Spleen (tissue), 11 donors: ENCODE measurements at regions not wholly inside any gene's neighbourhood (a gene's known extent, or its start where the extent isn't known, plus 50 kb on each side); places are given as distances from the start of the nearest gene placed in this dataset.
"Not testable (repeated sequence)": the region's sequence is repeated elsewhere in the genome, so short reads cannot be mapped to it uniquely, and the experiment has no call there.

Source experiments
- DNase-seq: peaks from one replicate; pipeline ENCODE4 v3.0.0-alpha.2; 2020
- H3K27ac ChIP-seq, 8 donors: fragments of 200-600 bp; sonication (generic) in 7 of 8; 1 replicate in 4 of 8; 2 replicates in 4 of 8; pipeline versions ENCODE4 v1.5.0 to v1.8.0; 2016 to 2021; ENCODE audit warnings: inconsistent platforms in 4 of 8, mild to moderate bottlenecking in 4 of 8, moderate library complexity in 1 of 8
- H3K27me3 ChIP-seq, 7 donors: fragments of 200-600 bp; sonication (generic) in 6 of 7; replicated peaks in 1 of 7; 1 replicate in 4 of 7; 2 replicates in 3 of 7; pipeline versions ENCODE4 v1.5.0 to v1.8.0; 2016 to 2021; ENCODE audit warnings: inconsistent platforms in 3 of 7, mild to moderate bottlenecking in 1 of 7
- H3K36me3 ChIP-seq, 6 donors: fragments of 200-600 bp; sonication (generic) in 5 of 6; 1 replicate in 4 of 6; 2 replicates in 2 of 6; pipeline versions ENCODE4 v1.5.0 to v1.8.0; 2016 to 2021; ENCODE audit warnings: inconsistent platforms in 2 of 6
- H3K4me1 ChIP-seq, 6 donors: fragments of 200-600 bp; sonication (generic) in 5 of 6; 1 replicate in 3 of 6; 2 replicates in 3 of 6; pipeline versions ENCODE4 v1.5.0 to v1.8.0; 2016 to 2021; ENCODE audit warnings: inconsistent platforms in 3 of 6
- H3K4me3 ChIP-seq, 8 donors: fragments of 200-600 bp; sonication (generic) in 7 of 8; 1 replicate in 4 of 8; 2 replicates in 4 of 8; pipeline versions ENCODE4 v1.5.0 to v1.8.0; 2016 to 2021; ENCODE audit warnings: inconsistent platforms in 4 of 8, mild to moderate bottlenecking in 4 of 8, moderate library complexity in 2 of 8
- H3K9me3 ChIP-seq, 8 donors: fragments of 200-600 bp; sonication (generic) in 7 of 8; 1 replicate in 4 of 8; 2 replicates in 4 of 8; pipeline versions ENCODE4 v1.5.0 to v1.8.0; 2016 to 2021; ENCODE audit warnings: inconsistent platforms in 4 of 8
- POLR2A ChIP-seq, 3 donors: fragments of 450-650 bp; IDR thresholded peaks; one replicate each; pipeline ENCODE4 v1.5.1; 2017; ENCODE audit warnings: antibody characterized with exemption in 3 of 3, mild to moderate bottlenecking in 1 of 3
- POLR2AphosphoS5 ChIP-seq, 3 donors: sonication (generic); formaldehyde crosslinking; IDR thresholded peaks; one replicate each; pipeline ENCODE4 v1.5.1; 2017; ENCODE audit warnings: antibody characterized with exemption in 3 of 3
- WGBS, 5 donors: extraction: QIAGEN DNeasy Blood & Tissue Kit in 3 of 5; methylation state at CpG; one replicate each; pipeline versions ENCODE4 v1.1.5 to v1.1.7; 2013 to 2018; 5-methylcytosine and 5-hydroxymethylcytosine counted together
- intact Hi-C: fragments of 100-400 bp; cut with DNase I; formaldehyde crosslinking; loops from one replicate; pipeline ENCODE4 v1.15.0; 2023; ENCODE audit warnings: low total_unique reads
- TF ChIP-seq, protein P1 (sequence below), 11 experiments: fragments of 200-600 bp in 7 of 11; fragments of 450-650 bp in 4 of 11; sonication (generic) in 4 of 11; IDR thresholded peaks in 8 of 11; conservative IDR thresholded peaks in 3 of 11; 1 replicate in 7 of 11; 2 replicates in 4 of 11; pipeline versions ENCODE4 v1.4.0 to v1.8.0; 2016 to 2021; ENCODE audit warnings: antibody characterized with exemption in 11 of 11, inconsistent platforms in 4 of 11, mild to moderate bottlenecking in 1 of 11
- donor health status: healthy with polysubstance abuse.
- donor health status: DM: no; HTN: no; CAD: no; lungs with moderate emphysema.
- donor health status: DM: no; HTN: no; CAD: no.
- donor health status: Bipolar disorder and iron deficiency.
- donor health status: healthy.
- donor health status: DM: no; HTN: no; CAD: no.
- donor health status: DM: yes; HTN: yes; CAD: no.

DNA sequence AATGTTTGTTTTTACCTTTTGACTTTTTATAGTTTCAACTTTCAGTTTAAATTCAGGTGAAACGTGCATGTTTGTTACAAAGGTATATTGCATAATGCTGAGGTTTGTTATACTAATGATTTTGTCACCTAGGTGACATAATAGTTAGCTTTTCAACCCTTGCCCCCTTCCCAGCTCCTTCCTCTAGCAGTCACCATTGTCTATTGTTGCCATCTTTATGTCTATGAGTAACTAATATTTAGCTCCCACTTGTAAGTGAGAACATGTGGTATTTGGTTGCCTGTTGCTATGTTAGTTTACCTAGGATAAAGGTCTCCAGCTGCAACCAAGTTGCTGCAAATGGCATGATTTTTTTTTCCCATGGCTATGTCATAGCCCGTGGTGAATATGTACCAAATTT, 322.3 kb upstream of the SETBP1 start:
- H3K27me3 ChIP-seq: no peaks in the 10 kb centered on the region
- no peak for DNase-seq
- no peak overlapping the region for H3K27ac ChIP-seq
- H3K4me3 ChIP-seq: no peak overlapping the region
- WGBS, 5 donors: 79 to 93% (median 79%) methylated on average over 2 of the region's 2 CpGs
- TF ChIP-seq, protein P1, sequence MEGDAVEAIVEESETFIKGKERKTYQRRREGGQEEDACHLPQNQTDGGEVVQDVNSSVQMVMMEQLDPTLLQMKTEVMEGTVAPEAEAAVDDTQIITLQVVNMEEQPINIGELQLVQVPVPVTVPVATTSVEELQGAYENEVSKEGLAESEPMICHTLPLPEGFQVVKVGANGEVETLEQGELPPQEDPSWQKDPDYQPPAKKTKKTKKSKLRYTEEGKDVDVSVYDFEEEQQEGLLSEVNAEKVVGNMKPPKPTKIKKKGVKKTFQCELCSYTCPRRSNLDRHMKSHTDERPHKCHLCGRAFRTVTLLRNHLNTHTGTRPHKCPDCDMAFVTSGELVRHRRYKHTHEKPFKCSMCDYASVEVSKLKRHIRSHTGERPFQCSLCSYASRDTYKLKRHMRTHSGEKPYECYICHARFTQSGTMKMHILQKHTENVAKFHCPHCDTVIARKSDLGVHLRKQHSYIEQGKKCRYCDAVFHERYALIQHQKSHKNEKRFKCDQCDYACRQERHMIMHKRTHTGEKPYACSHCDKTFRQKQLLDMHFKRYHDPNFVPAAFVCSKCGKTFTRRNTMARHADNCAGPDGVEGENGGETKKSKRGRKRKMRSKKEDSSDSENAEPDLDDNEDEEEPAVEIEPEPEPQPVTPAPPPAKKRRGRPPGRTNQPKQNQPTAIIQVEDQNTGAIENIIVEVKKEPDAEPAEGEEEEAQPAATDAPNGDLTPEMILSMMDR (IDR thresholded peaks at IDR 0.05 in 8 of 11, conservative IDR thresholded peaks at IDR 0.05 in 3 of 11): no peak
- intact Hi-C loops: no loop called here
- H3K4me1 ChIP-seq: no peaks in the 10 kb centered on the region
- H3K36me3 ChIP-seq: no peaks in the 10 kb centered on the region
- peaks cover 0 to 24% (median 10%) of the 10 kb centered on the region in 8 donors for H3K9me3 ChIP-seq

DNA sequence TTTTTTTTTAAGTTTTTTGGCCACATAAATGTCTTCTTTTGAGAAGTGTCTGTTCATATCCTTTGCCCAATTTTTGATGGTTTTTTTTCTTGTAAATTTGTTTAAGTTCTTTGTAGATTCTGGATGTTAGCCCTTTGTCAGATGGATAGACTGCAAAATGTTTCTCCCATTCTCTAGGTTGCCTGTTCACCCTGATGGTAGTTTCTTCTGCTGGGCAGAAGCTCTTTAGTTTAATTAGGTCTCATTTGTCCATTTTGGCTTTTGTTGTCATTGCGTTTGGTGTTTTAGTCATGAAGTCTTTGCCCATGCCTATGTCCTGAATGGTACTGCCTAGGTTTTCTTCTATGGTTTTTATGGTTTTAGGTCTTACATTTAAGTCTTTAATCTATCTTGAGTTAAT, 320.9 kb upstream of the SETBP1 start:
- WGBS, 5 donors: 94 to 100% (median 97%) methylated on average over 1 of the region's 1 CpG

DNA sequence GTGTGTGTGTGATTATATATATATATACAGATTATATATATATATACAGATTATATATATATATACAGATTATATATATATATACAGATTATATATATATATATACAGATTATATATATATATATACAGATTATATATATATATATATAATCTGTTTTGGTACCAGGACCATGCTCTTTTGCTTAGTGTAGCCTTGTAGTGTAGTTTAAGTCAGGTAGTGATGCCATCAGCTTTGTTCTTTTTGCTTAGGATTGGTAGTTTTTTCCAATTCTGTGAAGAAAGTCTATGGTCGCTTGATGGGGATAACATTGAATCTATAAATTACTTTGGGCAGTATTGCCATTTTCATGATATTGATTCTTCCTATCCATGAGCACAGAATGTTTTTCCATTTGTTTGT, 318.5 kb upstream of the SETBP1 start:
- DNase-seq, H3K4me1 ChIP-seq, H3K27ac ChIP-seq, H3K27me3 ChIP-seq, intact Hi-C loops, H3K4me3 ChIP-seq, H3K36me3 ChIP-seq, H3K9me3 ChIP-seq: not testable (repeated sequence)
- 84 to 100% (median 96%) methylated on average over 1 of the region's 1 CpG for WGBS, 5 donors

More for the DNA sequence above, 320.9 kb upstream of the SETBP1 start:
- H3K36me3 ChIP-seq, H3K4me3 ChIP-seq, H3K27me3 ChIP-seq, H3K4me1 ChIP-seq, DNase-seq, intact Hi-C loops, H3K27ac ChIP-seq: not testable (repeated sequence)
- H3K9me3 ChIP-seq: peaks cover 0 to 23% (median 10%) of the 10 kb centered on the region in 8 donors

DNA sequence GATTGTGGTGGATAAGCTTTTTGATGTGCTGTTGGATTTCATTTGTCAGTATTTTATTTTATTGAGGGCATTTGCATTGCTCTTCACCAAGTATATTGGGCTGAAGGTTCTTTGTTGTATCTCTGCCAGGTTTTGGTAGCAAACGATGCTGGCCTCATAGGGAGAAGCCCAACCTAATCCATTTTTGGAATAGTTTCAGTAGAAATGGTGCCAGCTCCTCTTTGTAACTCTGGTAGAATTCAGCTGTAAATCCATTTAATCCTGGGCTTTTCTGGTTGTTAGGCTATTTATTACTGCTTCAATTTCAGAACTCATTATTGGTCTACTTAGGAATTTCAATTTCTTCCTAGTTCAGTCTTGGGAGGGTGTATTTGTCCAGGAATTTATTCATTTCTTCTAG, 309.8 kb upstream of the SETBP1 start:
- no peaks in the 10 kb centered on the region for H3K4me1 ChIP-seq
- H3K36me3 ChIP-seq: no peaks in the 10 kb centered on the region
- TF ChIP-seq POLR2A (IDR thresholded peaks at IDR 0.05): no peak
- no peak for TF ChIP-seq POLR2AphosphoS5 (IDR thresholded peaks at IDR 0.05)
- TF ChIP-seq, protein P1 (IDR thresholded peaks at IDR 0.05 in 8 of 11, conservative IDR thresholded peaks at IDR 0.05 in 3 of 11): no peak
- no peak for DNase-seq
- 71 to 100% (median 83%) methylated on average over 1 of the region's 1 CpG for WGBS, 5 donors
- intact Hi-C loops: no loop called here
- H3K27ac ChIP-seq: no peak overlapping the region
- no peak overlapping the region for H3K4me3 ChIP-seq
- H3K9me3 ChIP-seq: peaks cover 0 to 58% (median 37%) of the 10 kb centered on the region in 8 donors
- peaks cover 0 to 5% (median 0%) of the 10 kb centered on the region in 7 donors for H3K27me3 ChIP-seq

DNA sequence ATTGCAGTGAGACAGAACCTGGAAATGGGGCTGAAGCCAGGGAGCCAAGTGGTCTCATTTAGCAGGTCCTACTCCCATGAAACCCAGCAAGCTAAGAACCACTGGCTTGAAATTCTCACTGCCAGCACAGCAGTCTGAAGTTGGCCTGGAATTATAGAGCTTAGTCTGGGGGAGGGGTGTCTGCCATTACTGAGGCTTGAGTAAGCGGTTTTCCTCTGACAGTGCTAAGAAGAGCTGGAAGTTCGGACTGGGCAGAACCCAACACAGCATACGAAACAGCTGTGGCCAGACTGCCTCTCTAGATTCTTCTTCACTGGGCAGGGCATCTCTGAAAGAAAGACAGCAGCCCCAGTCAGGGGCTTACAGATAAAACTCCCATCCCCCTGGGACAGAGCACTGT, 305.7 kb upstream of the SETBP1 start:
- Histone ChIP-seq H3K36me3 (no peaks in the 10 kb centered on the region), H3K27ac (no peak overlapping the region), H3K4me3 (no peak overlapping the region), H3K4me1 (no peaks in the 10 kb centered on the region), H3K27me3 (peaks cover 0 to 5% (median 0%) of the 10 kb centered on the region in 7 donors), H3K9me3 (peaks cover 0 to 45% (median 32%) of the 10 kb centered on the region in 8 donors)
- no peak for DNase-seq
- intact Hi-C loops: no loop called here
- 78 to 91% (median 85%) methylated on average over 3 of the region's 3 CpGs for WGBS, 5 donors
- TF ChIP-seq, protein P1 (IDR thresholded peaks at IDR 0.05 in 8 of 11, conservative IDR thresholded peaks at IDR 0.05 in 3 of 11): no peak
- TF ChIP-seq POLR2AphosphoS5 (IDR thresholded peaks at IDR 0.05) (no peak), POLR2A (IDR thresholded peaks at IDR 0.05) (no peak)
